Gastroesophageal sphincter (tissue), 4 donors: ENCODE measurements at regions not wholly inside any gene's neighbourhood (a gene's known extent, or its start where the extent isn't known, plus 50 kb on each side); places are given as distances from the start of the nearest gene placed in this dataset.

Source experiments
- ATAC-seq: fragments of 150-250 bp; one replicate; pipeline ENCODE4 v1.9.1; 2016; ENCODE audit warnings: mild to moderate bottlenecking, moderate library complexity
- H3K27ac ChIP-seq, 4 donors: fragments of 200-600 bp; sonication (generic) in 3 of 4; 1 replicate in 3 of 4; 2 replicates in 1 of 4; pipeline ENCODE4 v1.5.1; 2016 to 2019
- H3K27me3 ChIP-seq: fragments of 200-600 bp; sonication (generic); one replicate; pipeline ENCODE4 v1.5.1; 2019
- H3K36me3 ChIP-seq, 2 donors: fragments of 200-600 bp; sonication (generic); one replicate each; pipeline ENCODE4 v1.5.1; 2019; ENCODE audit warnings: control low read depth in 1 of 2
- H3K4me1 ChIP-seq, 3 donors: fragments of 200-600 bp; sonication (generic); 1 replicate in 2 of 3; 2 replicates in 1 of 3; pipeline ENCODE4 v1.5.1; 2016 to 2019; ENCODE audit warnings: control low read depth in 2 of 3
- H3K4me3 ChIP-seq, 2 donors: fragments of 200-600 bp; sonication (generic); one replicate each; pipeline ENCODE4 v1.5.1; 2019; ENCODE audit warnings: mild to moderate bottlenecking in 1 of 2, moderate library complexity in 1 of 2
- H3K9me3 ChIP-seq, 3 donors: fragments of 200-600 bp; sonication (generic); one replicate each; pipeline ENCODE4 v1.5.1; 2017 to 2019; ENCODE audit warnings: control low read depth in 2 of 3
- EP300 ChIP-seq: sonication (generic); formaldehyde crosslinking; IDR thresholded peaks from one replicate; pipeline ENCODE4 v1.6.1; 2017; ENCODE audit warnings: antibody characterized with exemption, mild to moderate bottlenecking
- POLR2A ChIP-seq, 2 donors: fragments of 450-650 bp; IDR thresholded peaks; one replicate each; pipeline ENCODE4 v1.6.1; 2017; ENCODE audit warnings: antibody characterized with exemption in 2 of 2, mild to moderate bottlenecking in 2 of 2, moderate library complexity in 1 of 2
- POLR2AphosphoS5 ChIP-seq: sonication (generic); formaldehyde crosslinking; IDR thresholded peaks from one replicate; pipeline ENCODE4 v1.6.1; 2017; ENCODE audit warnings: antibody characterized with exemption
- WGBS, 2 donors: methylation state at CpG; one replicate each; pipeline ENCODE4 v1.1.5; 2018; ENCODE audit warnings: low coverage in 1 of 2; 5-methylcytosine and 5-hydroxymethylcytosine counted together
- TF ChIP-seq, protein P1 (sequence below), 4 experiments: fragments of 200-600 bp in 2 of 4; fragments of 450-650 bp in 2 of 4; sonication (generic) in 1 of 4; IDR thresholded peaks; one replicate each; pipeline ENCODE4 v1.5.1; 2017 to 2019; ENCODE audit warnings: antibody characterized with exemption in 4 of 4, mild to moderate bottlenecking in 2 of 4, moderate library complexity in 2 of 4

DNA sequence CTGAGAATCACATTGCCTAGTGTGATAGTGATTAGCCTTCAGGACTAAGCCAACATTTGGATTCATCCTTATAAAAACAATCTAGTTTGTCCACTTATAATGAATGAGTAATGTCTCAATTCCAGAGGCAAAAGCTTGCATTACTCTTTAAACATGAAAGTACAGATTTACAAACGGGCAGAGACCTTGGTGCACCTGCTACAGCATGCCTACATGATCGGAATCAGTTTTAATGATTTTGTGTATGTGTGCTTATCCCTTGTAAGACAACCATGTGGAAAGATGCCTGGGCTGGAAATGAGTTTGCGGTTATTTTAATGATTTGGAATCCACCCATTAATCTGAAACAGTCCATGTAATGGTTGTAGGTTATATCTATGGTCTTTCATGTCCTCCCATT, 572.7 kb downstream of the KLHL13 start:
- H3K27me3 ChIP-seq, result no peaks in the 10 kb centered on the region
- H3K9me3 ChIP-seq, result no peaks in the 10 kb centered on the region
- no peak overlapping the region for H3K27ac ChIP-seq
- TF ChIP-seq POLR2A (IDR thresholded peaks at IDR 0.05) (no peak), EP300 (no peak), POLR2AphosphoS5 (no peak)
- TF ChIP-seq, protein P1, sequence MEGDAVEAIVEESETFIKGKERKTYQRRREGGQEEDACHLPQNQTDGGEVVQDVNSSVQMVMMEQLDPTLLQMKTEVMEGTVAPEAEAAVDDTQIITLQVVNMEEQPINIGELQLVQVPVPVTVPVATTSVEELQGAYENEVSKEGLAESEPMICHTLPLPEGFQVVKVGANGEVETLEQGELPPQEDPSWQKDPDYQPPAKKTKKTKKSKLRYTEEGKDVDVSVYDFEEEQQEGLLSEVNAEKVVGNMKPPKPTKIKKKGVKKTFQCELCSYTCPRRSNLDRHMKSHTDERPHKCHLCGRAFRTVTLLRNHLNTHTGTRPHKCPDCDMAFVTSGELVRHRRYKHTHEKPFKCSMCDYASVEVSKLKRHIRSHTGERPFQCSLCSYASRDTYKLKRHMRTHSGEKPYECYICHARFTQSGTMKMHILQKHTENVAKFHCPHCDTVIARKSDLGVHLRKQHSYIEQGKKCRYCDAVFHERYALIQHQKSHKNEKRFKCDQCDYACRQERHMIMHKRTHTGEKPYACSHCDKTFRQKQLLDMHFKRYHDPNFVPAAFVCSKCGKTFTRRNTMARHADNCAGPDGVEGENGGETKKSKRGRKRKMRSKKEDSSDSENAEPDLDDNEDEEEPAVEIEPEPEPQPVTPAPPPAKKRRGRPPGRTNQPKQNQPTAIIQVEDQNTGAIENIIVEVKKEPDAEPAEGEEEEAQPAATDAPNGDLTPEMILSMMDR (IDR thresholded peaks at IDR 0.05), result no peak
- no peak for ATAC-seq
- H3K4me3 ChIP-seq, result no peak overlapping the region
- H3K36me3 ChIP-seq, result no peaks in the 10 kb centered on the region
- H3K4me1 ChIP-seq, result no peaks in the 10 kb centered on the region
- 60 to 79% methylated on average over 2 to 3 of the region's 3 CpGs for WGBS, 2 donors

DNA sequence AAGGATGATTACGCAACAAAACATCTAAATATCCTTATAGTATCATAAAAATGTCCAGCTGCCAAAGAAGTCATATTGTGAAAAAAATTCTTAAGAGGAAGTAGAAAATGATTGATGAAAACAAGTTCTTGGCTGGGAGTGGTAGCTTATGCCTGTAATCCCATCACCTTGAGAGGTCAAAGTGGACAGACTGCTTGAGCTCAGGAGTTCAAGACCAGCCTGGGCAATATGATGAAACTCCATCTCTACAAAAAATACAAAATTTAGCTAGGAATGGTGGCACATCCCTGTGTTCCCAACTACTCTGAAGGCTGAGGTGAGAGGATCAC, 577.6 kb downstream of the KLHL13 start:
- TF ChIP-seq EP300, result no peak
- TF ChIP-seq POLR2A (IDR thresholded peaks at IDR 0.05), result no peak
- no peak for TF ChIP-seq POLR2AphosphoS5
- TF ChIP-seq, protein P1 (IDR thresholded peaks at IDR 0.05), result no peak
- ATAC-seq, result no peak
- Histone ChIP-seq H3K27me3 (no peaks in the 10 kb centered on the region), H3K4me1 (no peaks in the 10 kb centered on the region), H3K27ac (no peak overlapping the region), H3K4me3 (no peak overlapping the region), H3K36me3 (no peaks in the 10 kb centered on the region), H3K9me3 (no peaks in the 10 kb centered on the region)
- 0 to 89% methylated on average over 1 of the region's 1 CpG for WGBS, 2 donors

DNA sequence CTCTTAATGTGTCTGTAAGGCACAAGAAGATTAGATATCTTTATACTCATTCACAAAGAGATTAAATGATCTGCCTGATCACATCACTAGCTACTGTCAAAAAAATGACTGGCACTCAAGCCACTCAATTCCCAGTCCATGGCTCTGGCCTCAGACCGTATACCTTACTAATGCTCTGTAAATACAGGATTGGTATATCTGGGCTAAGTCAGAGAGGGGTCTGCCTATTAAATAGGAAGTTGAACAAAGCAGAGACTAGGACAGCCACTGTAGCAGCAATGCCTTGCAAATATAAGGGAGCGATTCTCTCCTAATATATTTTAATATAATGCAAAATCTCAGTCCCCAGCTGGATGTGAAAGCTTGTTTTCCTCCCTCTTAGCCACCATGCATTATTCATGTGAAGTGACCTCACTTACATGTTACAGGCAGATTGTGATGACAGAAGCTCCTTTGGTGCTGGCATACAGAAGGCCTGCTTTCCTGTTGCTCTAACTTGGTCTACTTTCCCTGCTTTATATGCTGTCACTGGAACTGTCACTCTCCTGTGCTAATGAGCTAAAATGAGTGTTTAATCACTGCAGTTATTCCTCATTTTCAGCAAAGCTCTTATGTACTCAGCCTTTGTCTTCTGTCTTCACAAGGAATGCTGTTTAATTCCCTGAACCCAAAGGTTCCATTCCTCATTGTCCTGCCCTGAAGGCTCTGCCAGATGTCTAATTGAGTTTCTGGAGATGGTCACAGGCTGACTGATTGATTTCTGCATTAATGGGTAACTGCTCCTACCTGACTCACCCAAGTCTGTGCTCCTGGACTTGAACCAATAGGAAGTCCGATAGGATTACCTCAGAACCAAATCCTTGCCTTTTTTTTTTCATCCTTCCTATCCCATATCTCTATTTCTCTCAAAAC, 578.2 kb downstream of the KLHL13 start:
- Histone ChIP-seq H3K9me3 (no peaks in the 10 kb centered on the region), H3K27me3 (no peaks in the 10 kb centered on the region), H3K36me3 (no peaks in the 10 kb centered on the region), H3K4me3 (no peak overlapping the region), H3K4me1 (no peaks in the 10 kb centered on the region), H3K27ac (no peak overlapping the region)
- WGBS, 2 donors, result 56 to 70% methylated on average over 1 to 2 of the region's 3 CpGs
- ATAC-seq, result no peak
- TF ChIP-seq POLR2A (IDR thresholded peaks at IDR 0.05), result no peak
- TF ChIP-seq, protein P1 (IDR thresholded peaks at IDR 0.05), result no peak
- no peak for TF ChIP-seq EP300
- TF ChIP-seq POLR2AphosphoS5, result no peak

DNA sequence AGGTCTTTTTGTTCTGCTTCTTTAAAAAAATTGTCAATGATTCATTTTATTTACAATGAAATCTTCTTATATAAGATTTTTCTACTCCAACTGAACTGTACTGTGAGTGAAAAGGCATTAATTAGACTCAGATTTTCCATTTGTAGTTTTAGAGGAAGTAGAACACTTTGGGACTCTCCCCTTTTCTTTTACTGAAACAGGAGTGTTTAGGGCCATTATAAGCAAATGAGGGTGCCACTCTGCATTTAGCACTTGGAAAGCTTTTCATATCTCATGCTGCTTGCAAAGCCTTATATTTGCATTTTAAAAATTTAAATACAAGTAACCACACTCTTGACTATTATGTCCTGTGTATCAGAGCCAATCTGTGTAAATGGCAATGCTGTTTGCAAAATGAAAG, 584.3 kb downstream of the KLHL13 start:
- no peak for ATAC-seq
- TF ChIP-seq, protein P1 (IDR thresholded peaks at IDR 0.05), result no peak
- TF ChIP-seq EP300 (no peak), POLR2A (IDR thresholded peaks at IDR 0.05) (no peak), POLR2AphosphoS5 (no peak)
- H3K27me3 ChIP-seq, result no peaks in the 10 kb centered on the region
- no peaks in the 10 kb centered on the region for H3K36me3 ChIP-seq
- no peak overlapping the region for H3K27ac ChIP-seq
- no peaks in the 10 kb centered on the region for H3K4me1 ChIP-seq
- no peaks in the 10 kb centered on the region for H3K9me3 ChIP-seq
- no peak overlapping the region for H3K4me3 ChIP-seq
